Stimulated activated naive CD8-positive, alpha-beta T cell treated with anti-CD3 and anti-CD28 coated beads, Interleukin-15, amount 100 ng/mL, for 72 hours (primary cell): ENCODE measurements at regions not wholly inside any gene's neighbourhood (a gene's known extent, or its start where the extent isn't known, plus 50 kb on each side); places are given as distances from the start of the nearest gene placed in this dataset.
"Not testable (repeated sequence)": the region's sequence is repeated elsewhere in the genome, so short reads cannot be mapped to it uniquely, and the experiment has no call there.

Experiments
- ATAC-seq: fragments of 150-1000 bp; cut with Tn5 transposase; 2 replicates; pipeline ENCODE4 v1.10.0; 2021; ENCODE audit warnings: mild to moderate bottlenecking, moderate library complexity
- DNase-seq, 2 donors: peaks; one replicate each; pipeline ENCODE4 v3.0.0; 2021 to 2022
- H3K27ac Mint-ChIP-seq, 2 donors: one replicate each; pipeline ENCODE4 v1.8.0; 2022; ENCODE audit warnings: mild to moderate bottlenecking in 2 of 2, mixed read lengths in 2 of 2, moderate library complexity in 2 of 2
- H3K27me3 Mint-ChIP-seq: one replicate; pipeline ENCODE4 v1.8.0; 2022; ENCODE audit warnings: mixed read lengths
- H3K4me1 Mint-ChIP-seq: one replicate; pipeline ENCODE4 v1.8.0; 2022; ENCODE audit warnings: mild to moderate bottlenecking, mixed read lengths
- H3K4me3 Mint-ChIP-seq, 2 donors: one replicate each; pipeline ENCODE4 v1.8.0; 2022; ENCODE audit warnings: mild to moderate bottlenecking in 2 of 2, mixed read lengths in 2 of 2, moderate library complexity in 1 of 2
- H3K9me3 Mint-ChIP-seq, 2 donors: one replicate each; pipeline ENCODE4 v1.8.0; 2022; ENCODE audit warnings: mixed read lengths in 2 of 2

- Mint-ChIP-seq H3K4me1 (no peaks in the 10 kb centered on the region), H3K4me3 (no peak overlapping the region), H3K9me3 (peaks cover 0 to 4% of the 10 kb centered on the region in 2 donors), H3K27ac (no peak overlapping the region), H3K27me3 (no peaks in the 10 kb centered on the region)
- ATAC-seq (no peak), DNase-seq (no peak)
These were observed 126.5 kb downstream of the DYRK2 start for GRCh38 chr12:67774983-67775587.

GRCh38 chr12:67780580-67781084 is 132.1 kb downstream of the DYRK2 start:
- peaks cover 8% of the 10 kb centered on the region in 2 donors for H3K9me3 Mint-ChIP-seq
- H3K4me3 Mint-ChIP-seq: no peak overlapping the region
- H3K27ac Mint-ChIP-seq: no peak overlapping the region
- H3K4me1 Mint-ChIP-seq: peaks cover 7% of the 10 kb centered on the region
- DNase-seq: no peak
- no peaks in the 10 kb centered on the region for H3K27me3 Mint-ChIP-seq
- no peak for ATAC-seq

GRCh38 chr12:67782573-67782972 is 134.0 kb downstream of the DYRK2 start:
- ATAC-seq (no peak), DNase-seq (no peak)
- Mint-ChIP-seq H3K27me3 (no peaks in the 10 kb centered on the region), H3K4me1 (peaks cover 7% of the 10 kb centered on the region), H3K4me3 (no peak overlapping the region), H3K9me3 (peaks cover 4 to 8% of the 10 kb centered on the region in 2 donors), H3K27ac (no peak overlapping the region)

- Mint-ChIP-seq H3K4me1 (peaks cover 7% of the 10 kb centered on the region), H3K27me3 (no peaks in the 10 kb centered on the region), H3K9me3 (peaks cover 4 to 8% of the 10 kb centered on the region in 2 donors), H3K4me3 (no peak overlapping the region), H3K27ac (no peak overlapping the region)
- DNase-seq (no peak), ATAC-seq (no peak)
These were observed 134.8 kb downstream of the DYRK2 start for GRCh38 chr12:67783393-67783792.

GRCh38 chr12:67784831-67785230 is 136.3 kb downstream of the DYRK2 start:
- Mint-ChIP-seq H3K4me1 (peaks cover 7% of the 10 kb centered on the region), H3K27me3 (no peaks in the 10 kb centered on the region), H3K9me3 (peaks cover 4 to 9% of the 10 kb centered on the region in 2 donors), H3K27ac (peak overlapping the region in 1 of 2 donors; percentile 16), H3K4me3 (no peak overlapping the region)
- DNase-seq (no peak), ATAC-seq (no peak)

GRCh38 chr12:67786086-67786485 is 137.5 kb downstream of the DYRK2 start:
- H3K9me3 Mint-ChIP-seq: peaks cover 4 to 21% of the 10 kb centered on the region in 2 donors
- H3K27ac Mint-ChIP-seq: no peak overlapping the region
- peaks cover 7% of the 10 kb centered on the region for H3K4me1 Mint-ChIP-seq
- no peak for DNase-seq
- no peaks in the 10 kb centered on the region for H3K27me3 Mint-ChIP-seq
- ATAC-seq: no peak
- no peak overlapping the region for H3K4me3 Mint-ChIP-seq

- H3K4me3 Mint-ChIP-seq: no peak overlapping the region
These were observed 139.6 kb downstream of the DYRK2 start for GRCh38 chr12:67788118-67788517.

GRCh38 chr12:67789266-67789665 is 140.7 kb downstream of the DYRK2 start:
- no peaks in the 10 kb centered on the region for H3K27me3 Mint-ChIP-seq
- H3K4me1 Mint-ChIP-seq: no peaks in the 10 kb centered on the region
- no peak for DNase-seq
- no peak overlapping the region for H3K4me3 Mint-ChIP-seq
- no peak overlapping the region for H3K27ac Mint-ChIP-seq
- H3K9me3 Mint-ChIP-seq: peaks cover 10 to 32% of the 10 kb centered on the region in 2 donors
- no peak for ATAC-seq

More at GRCh38 chr12:67788118-67788517, 139.6 kb downstream of the DYRK2 start:
- peaks cover 7% of the 10 kb centered on the region for H3K4me1 Mint-ChIP-seq
- H3K27ac Mint-ChIP-seq: no peak overlapping the region
- ATAC-seq (no peak), DNase-seq (no peak)
- peaks cover 10 to 32% of the 10 kb centered on the region in 2 donors for H3K9me3 Mint-ChIP-seq
- no peaks in the 10 kb centered on the region for H3K27me3 Mint-ChIP-seq

- DNase-seq: no peak
- H3K9me3 Mint-ChIP-seq: peaks cover 6 to 25% of the 10 kb centered on the region in 2 donors
- H3K27me3 Mint-ChIP-seq: no peaks in the 10 kb centered on the region
- no peak overlapping the region for H3K4me3 Mint-ChIP-seq
- ATAC-seq: no peak
- H3K4me1 Mint-ChIP-seq: no peaks in the 10 kb centered on the region
- no peak overlapping the region for H3K27ac Mint-ChIP-seq
These were observed 142.1 kb downstream of the DYRK2 start for GRCh38 chr12:67790660-67791059.

GRCh38 chr12:67791362-67791761 is 142.8 kb downstream of the DYRK2 start:
- H3K27me3 Mint-ChIP-seq, H3K27ac Mint-ChIP-seq, H3K4me1 Mint-ChIP-seq, DNase-seq, H3K4me3 Mint-ChIP-seq, ATAC-seq: not testable (repeated sequence)
- peaks cover 6 to 25% of the 10 kb centered on the region in 2 donors for H3K9me3 Mint-ChIP-seq

GRCh38 chr12:67792185-67792584 is 143.6 kb downstream of the DYRK2 start:
- no peaks in the 10 kb centered on the region for H3K4me1 Mint-ChIP-seq
- DNase-seq (no peak), ATAC-seq (no peak)
- peak overlapping the region in 1 of 2 donors; percentile 38 for H3K27ac Mint-ChIP-seq
- peaks cover 6 to 25% of the 10 kb centered on the region in 2 donors for H3K9me3 Mint-ChIP-seq
- no peak overlapping the region for H3K4me3 Mint-ChIP-seq
- no peaks in the 10 kb centered on the region for H3K27me3 Mint-ChIP-seq

GRCh38 chr12:67794161-67794560 is 145.6 kb downstream of the DYRK2 start:
- Mint-ChIP-seq H3K27me3 (no peaks in the 10 kb centered on the region), H3K27ac (no peak overlapping the region), H3K4me3 (no peak overlapping the region), H3K9me3 (peaks cover 6 to 25% of the 10 kb centered on the region in 2 donors), H3K4me1 (peaks cover 4% of the 10 kb centered on the region)
- DNase-seq (no peak), ATAC-seq (no peak)

- Mint-ChIP-seq H3K4me3 (no peak overlapping the region), H3K27ac (no peak overlapping the region), H3K4me1 (peaks cover 10% of the 10 kb centered on the region), H3K27me3 (no peaks in the 10 kb centered on the region), H3K9me3 (peaks cover 6 to 19% of the 10 kb centered on the region in 2 donors)
- ATAC-seq: no peak
- no peak for DNase-seq
These were observed 146.7 kb downstream of the DYRK2 start for GRCh38 chr12:67795236-67795635.

GRCh38 chr12:67797185-67797741 is 148.7 kb downstream of the DYRK2 start:
- ATAC-seq (no peak), DNase-seq (no peak)
- no peaks in the 10 kb centered on the region for H3K27me3 Mint-ChIP-seq
- H3K9me3 Mint-ChIP-seq: peaks cover 0 to under 1% of the 10 kb centered on the region in 2 donors
- H3K4me3 Mint-ChIP-seq: no peak overlapping the region
- H3K27ac Mint-ChIP-seq: no peak overlapping the region
- H3K4me1 Mint-ChIP-seq: peaks cover 18% of the 10 kb centered on the region

GRCh38 chr12:67797753-67798152 is 149.2 kb downstream of the DYRK2 start:
- H3K4me1 Mint-ChIP-seq: peaks cover 21% of the 10 kb centered on the region
- H3K4me3 Mint-ChIP-seq: no peak overlapping the region
- H3K9me3 Mint-ChIP-seq: no peaks in the 10 kb centered on the region
- ATAC-seq: no peak
- no peaks in the 10 kb centered on the region for H3K27me3 Mint-ChIP-seq
- no peak overlapping the region for H3K27ac Mint-ChIP-seq
- DNase-seq: no peak

GRCh38 chr12:67798768-67799167 is 150.2 kb downstream of the DYRK2 start:
- H3K27me3 Mint-ChIP-seq: no peaks in the 10 kb centered on the region
- H3K4me1 Mint-ChIP-seq: peaks cover 23% of the 10 kb centered on the region
- no peak for ATAC-seq
- no peak overlapping the region for H3K4me3 Mint-ChIP-seq
- no peak overlapping the region for H3K27ac Mint-ChIP-seq
- no peak for DNase-seq
- no peaks in the 10 kb centered on the region for H3K9me3 Mint-ChIP-seq
